ENCODE measurements at regions not wholly inside any gene's neighbourhood (a gene's known extent, or its start where the extent isn't known, plus 50 kb on each side); places are given as distances from the start of the nearest gene placed in this dataset.

- TF ChIP-seq CTCF (IDR thresholded peaks at IDR 0.05) = no peak
- no peak for TF ChIP-seq POLR2A (IDR thresholded peaks at IDR 0.05)
- no peak for TF ChIP-seq POLR2AphosphoS5 (IDR thresholded peaks at IDR 0.05; ENCODE audit: insufficient read depth in 1 of 2, low read depth in 1 of 2)
These were observed 266.5 kb downstream of the HGF start for GRCh38 chr7:81503336-81503735.
